Liver (tissue), 7 donors: ENCODE measurements at regions not wholly inside any gene's neighbourhood (a gene's known extent, or its start where the extent isn't known, plus 50 kb on each side); places are given as distances from the start of the nearest gene placed in this dataset.

ENCODE experiments used
- DNase-seq: peaks from one replicate; pipeline ENCODE4 v3.0.0-alpha.2; 2017; ENCODE audit warnings: low spot score
- H3K27ac ChIP-seq, 2 donors: one replicate each; pipeline ENCODE4 v1.7.0; 2013; ENCODE audit warnings: inconsistent platforms in 2 of 2, low read length in 2 of 2, control low read depth in 1 of 2, low read depth in 1 of 2, mild to moderate bottlenecking in 1 of 2
- H3K27me3 ChIP-seq, 4 donors: one replicate each; pipeline versions ENCODE4 v1.6.1 to v1.7.0; 2013; ENCODE audit warnings: low read length in 3 of 4, inconsistent platforms in 1 of 4, mild to moderate bottlenecking in 1 of 4, moderate library complexity in 1 of 4; ENCODE audit not compliant: control insufficient read depth in 4 of 4, insufficient read depth in 4 of 4
- H3K36me3 ChIP-seq, 4 donors: one replicate each; pipeline versions ENCODE4 v1.6.1 to v1.7.0; 2013; ENCODE audit warnings: low read length in 3 of 4, mild to moderate bottlenecking in 3 of 4, low read depth in 1 of 4, moderate library complexity in 1 of 4; ENCODE audit not compliant: control insufficient read depth in 4 of 4, insufficient read depth in 3 of 4
- H3K4me1 ChIP-seq, 4 donors: one replicate each; pipeline versions ENCODE4 v1.6.1 to v1.7.0; 2013; ENCODE audit warnings: low read length in 3 of 4, mild to moderate bottlenecking in 3 of 4, moderate library complexity in 1 of 4; ENCODE audit not compliant: control insufficient read depth in 4 of 4, insufficient read depth in 4 of 4
- H3K4me3 ChIP-seq, 3 donors: one replicate each; pipeline versions ENCODE4 v1.6.1 to v1.7.0; 2013; ENCODE audit warnings: low read length in 3 of 3, control low read depth in 1 of 3, low read depth in 1 of 3, mild to moderate bottlenecking in 1 of 3
- H3K9ac ChIP-seq, 2 donors: one replicate each; pipeline ENCODE4 v1.7.0; 2013; ENCODE audit warnings: low read length in 2 of 2, mild to moderate bottlenecking in 2 of 2, moderate library complexity in 2 of 2, control low read depth in 1 of 2, low read depth in 1 of 2
- H3K9me3 ChIP-seq, 4 donors: one replicate each; pipeline versions ENCODE4 v1.6.1 to v1.7.0; 2013; ENCODE audit warnings: low read length in 3 of 4; ENCODE audit not compliant: control insufficient read depth in 4 of 4
- ATF3 ChIP-seq: IDR thresholded peaks from 2 replicates; pipeline ENCODE4 v1.6.1; 2016; ENCODE audit warnings: antibody characterized with exemption
- EGR1 ChIP-seq, 2 donors: IDR thresholded peaks; 2 replicates each; pipeline ENCODE4 v1.6.1; 2016 to 2018; ENCODE audit warnings: antibody characterized with exemption in 2 of 2, low read depth in 2 of 2
- FOXA1 ChIP-seq: IDR thresholded peaks from 2 replicates; pipeline ENCODE4 v1.6.1; 2016; ENCODE audit warnings: antibody characterized with exemption
- FOXA2 ChIP-seq: IDR thresholded peaks from 2 replicates; pipeline ENCODE4 v1.6.1; 2016; ENCODE audit warnings: antibody characterized with exemption
- GABPA ChIP-seq, 2 donors: IDR thresholded peaks in 1 of 2; conservative IDR thresholded peaks in 1 of 2; 2 replicates each; pipeline ENCODE4 v1.6.1; 2016; ENCODE audit warnings: antibody characterized with exemption in 2 of 2, mild to moderate bottlenecking in 1 of 2, moderate library complexity in 1 of 2
- HNF4A ChIP-seq, 2 donors: conservative IDR thresholded peaks; 2 replicates each; pipeline ENCODE4 v1.6.1; 2016; ENCODE audit warnings: antibody characterized with exemption in 2 of 2, mild to moderate bottlenecking in 2 of 2
- MAX ChIP-seq: IDR thresholded peaks from 2 replicates; pipeline ENCODE4 v1.6.1; 2016; ENCODE audit warnings: antibody characterized with exemption
- RAD21 ChIP-seq, 2 donors: IDR thresholded peaks; 2 replicates each; pipeline ENCODE4 v1.6.1; 2016; ENCODE audit warnings: antibody characterized with exemption in 2 of 2, mild to moderate bottlenecking in 2 of 2
- REST ChIP-seq: IDR thresholded peaks from 2 replicates; pipeline ENCODE4 v1.6.1; 2016; ENCODE audit warnings: antibody characterized with exemption, mild to moderate bottlenecking
- YY1 ChIP-seq: IDR thresholded peaks from 2 replicates; pipeline ENCODE4 v1.6.1; 2016; ENCODE audit warnings: antibody characterized with exemption, mild to moderate bottlenecking
- ZBTB33 ChIP-seq: IDR thresholded peaks from 2 replicates; pipeline ENCODE4 v1.6.1; 2016; ENCODE audit warnings: antibody characterized with exemption
- WGBS: extraction: QIAGEN DNeasy Blood & Tissue Kit; methylation state at CpG from one replicate; pipeline ENCODE4 v1.1.7; 2013; 5-methylcytosine and 5-hydroxymethylcytosine counted together
- donor health status: healthy.
- donor health status: healthy.
- donor health status: healthy.
- donor health status: healthy.

- 33% methylated on average over 1 of the region's 1 CpG for WGBS
- DNase-seq, result no peak
- Histone ChIP-seq H3K27me3 (peaks cover 0 to 3% (median 0%) of the 10 kb centered on the region in 4 donors), H3K4me1 (no peaks in the 10 kb centered on the region), H3K9ac (no peak overlapping the region), H3K4me3 (no peak overlapping the region), H3K9me3 (no peaks in the 10 kb centered on the region), H3K27ac (no peak overlapping the region), H3K36me3 (no peaks in the 10 kb centered on the region)
- TF ChIP-seq FOXA1, result no peak
- TF ChIP-seq ATF3, result no peak
- no peak for TF ChIP-seq EGR1 (IDR thresholded peaks at IDR 0.05; ENCODE audit: low read depth in 2 of 2)
- no peak for TF ChIP-seq RAD21 (IDR thresholded peaks at IDR 0.05)
- TF ChIP-seq HNF4A (conservative IDR thresholded peaks at IDR 0.05), result no peak
These were observed 137.6 kb downstream of the GOLIM4 start for GRCh38 chr3:167958141-167958540.

GRCh38 chr3:167952969-167953368 is 142.8 kb downstream of the GOLIM4 start:
- peaks cover 0 to 7% (median 0%) of the 10 kb centered on the region in 4 donors for H3K27me3 ChIP-seq
- no peaks in the 10 kb centered on the region for H3K36me3 ChIP-seq
- no peaks in the 10 kb centered on the region for H3K9me3 ChIP-seq
- H3K9ac ChIP-seq, result no peak overlapping the region
- TF ChIP-seq HNF4A (conservative IDR thresholded peaks at IDR 0.05) (no peak), MAX (no peak), FOXA2 (no peak)
- 73% methylated on average over 4 of the region's 4 CpGs for WGBS
- no peak overlapping the region for H3K27ac ChIP-seq
- no peak for DNase-seq
- H3K4me3 ChIP-seq, result no peak overlapping the region
- no peaks in the 10 kb centered on the region for H3K4me1 ChIP-seq

GRCh38 chr3:167950212-167950611 is 145.5 kb downstream of the GOLIM4 start:
- Histone ChIP-seq H3K4me3 (no peak overlapping the region), H3K27me3 (peaks cover 0 to 4% (median 0%) of the 10 kb centered on the region in 4 donors), H3K9ac (no peak overlapping the region), H3K36me3 (no peaks in the 10 kb centered on the region), H3K27ac (no peak overlapping the region), H3K9me3 (no peaks in the 10 kb centered on the region), H3K4me1 (no peaks in the 10 kb centered on the region)
- TF ChIP-seq REST, result no peak
- TF ChIP-seq GABPA (IDR thresholded peaks at IDR 0.05 in 1 of 2, conservative IDR thresholded peaks at IDR 0.05 in 1 of 2), result no peak
- TF ChIP-seq ZBTB33, result no peak
- TF ChIP-seq YY1, result no peak
- 90% methylated on average over 5 of the region's 5 CpGs for WGBS
- no peak for DNase-seq
